ENCODE measurements at regions not wholly inside any gene's neighbourhood (a gene's known extent, or its start where the extent isn't known, plus 50 kb on each side); places are given as distances from the start of the nearest gene placed in this dataset.

DNA sequence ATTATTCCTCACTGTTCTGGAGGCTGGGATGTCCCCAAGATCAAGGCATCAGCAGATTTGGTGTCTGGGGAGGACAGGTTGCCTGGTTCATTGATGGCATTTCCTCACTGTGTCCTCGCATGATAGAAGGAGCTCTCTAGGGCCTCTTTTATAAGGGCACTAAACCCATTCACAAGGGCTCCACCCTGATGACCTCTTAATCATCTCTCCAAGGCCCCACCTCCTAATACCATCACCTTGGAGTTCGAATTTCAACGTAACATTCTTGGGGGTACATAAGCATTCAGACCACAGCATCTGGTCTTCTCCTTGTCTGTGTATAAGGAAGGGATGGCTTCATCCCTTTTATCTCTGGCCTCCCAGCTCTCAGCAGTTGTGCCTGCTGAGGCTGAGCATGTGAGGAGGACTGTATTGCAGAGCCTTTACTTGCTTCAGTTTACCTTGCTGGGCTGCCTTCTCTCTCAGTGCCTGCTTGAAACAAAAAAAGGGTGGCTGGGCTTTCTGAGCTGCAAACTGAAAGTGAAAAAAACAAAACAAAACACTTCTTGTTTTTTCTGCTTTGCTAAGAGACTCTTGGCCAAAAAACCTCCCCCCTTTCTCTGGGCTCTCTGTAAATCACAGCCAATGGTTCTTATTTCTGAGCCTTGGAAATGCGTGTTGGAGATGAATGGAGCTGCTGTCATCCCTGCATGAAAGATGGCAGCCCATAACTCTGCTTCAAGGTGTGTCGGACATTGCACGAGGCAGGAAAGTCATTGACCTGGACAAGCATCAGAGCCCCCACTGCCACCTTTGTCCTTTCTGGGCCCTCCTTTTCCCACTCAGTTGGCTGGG is 75.8 kb downstream of the RHOU start:
- Histone ChIP-seq H3K4me1 (ENCODE audit: insufficient read depth) (peaks cover 27% of the 10 kb centered on the region), H3K9me2 (ENCODE audit: insufficient read depth) (peaks cover 5% of the 10 kb centered on the region; the same call in 1 of the 2 replicates), H3F3A (replicated peaks; ENCODE audit: low read depth) (no peaks in the 10 kb centered on the region), H3K4me3 (no peak overlapping the region), H2AFZ (0 out of 2 replicates have a peak overlapping the region, but pooled peaks have one; percentile 66), H3K4me2 (0 out of 2 replicates have a peak overlapping the region, but pooled peaks have one; percentile 68), H3K79me2 (replicated peaks; ENCODE audit: insufficient read depth) (no peaks in the 10 kb centered on the region), H3K27me3 (ENCODE audit: insufficient read depth) (no peaks in the 10 kb centered on the region), H3K27ac (ENCODE audit: low read depth) (no peak overlapping the region), H3K36me3 (ENCODE audit: insufficient read depth) (no peaks in the 10 kb centered on the region), H4K20me1 (replicated peaks; ENCODE audit: insufficient read depth) (no peaks in the 10 kb centered on the region)
- no peak; the same call in 1 of the 3 replicates for ATAC-seq
- Mint-ChIP-seq H3K36me3 (ENCODE audit: low read depth) (no peaks in the 10 kb centered on the region; the same call in 2 of the 3 replicates), H3K4me3 (no peak overlapping the region), H3K9me3 (no peaks in the 10 kb centered on the region; the same call in 2 of the 3 replicates), H3K27me3 (ENCODE audit: insufficient read depth, low read depth, poor library complexity) (peaks cover 7% of the 10 kb centered on the region), H3K27ac (no peak overlapping the region), H3K4me1 (peaks cover 33% of the 10 kb centered on the region)
- no peak for TF ChIP-seq REST (IDR thresholded peaks at IDR 0.05; ENCODE audit: unreplicated experiment)
- no peak for TF ChIP-seq ETS1 (IDR thresholded peaks at IDR 0.05)
- no peak for TF ChIP-seq CREB1 (CRISPR knock-in tag; IDR thresholded peaks at IDR 0.05; ENCODE audit: low read depth)
- no peak for TF ChIP-seq ZNF462 (CRISPR knock-in tag; IDR thresholded peaks at IDR 0.05)
- no peak for TF ChIP-seq JUNB (IDR thresholded peaks at IDR 0.05; ENCODE audit: unreplicated experiment)
- no peak for TF ChIP-seq POLR2AphosphoS5 (IDR thresholded peaks at IDR 0.05; ENCODE audit: low read depth)
- TF ChIP-seq EZH2phosphoT487 (IDR thresholded peaks at IDR 0.05; ENCODE audit: unreplicated experiment) = no peak
- no peak for TF ChIP-seq STAT1 (IDR thresholded peaks at IDR 0.05; ENCODE audit: unreplicated experiment)
- no peak for TF ChIP-seq ZNF331 (CRISPR knock-in tag; IDR thresholded peaks at IDR 0.05; ENCODE audit: low read depth)
- DNase-seq (ENCODE audit: low spot score) = no peak

Measured in GM23338 (cell line).